Amniotic epithelial cell (primary cell): ENCODE measurements at regions not wholly inside any gene's neighbourhood (a gene's known extent, or its start where the extent isn't known, plus 50 kb on each side); places are given as distances from the start of the nearest gene placed in this dataset.
"Not testable (repeated sequence)": the region's sequence is repeated elsewhere in the genome, so short reads cannot be mapped to it uniquely, and the experiment has no call there.

Experiments
- DNase-seq: peaks from one replicate; pipeline ENCODE4 v3.0.0-alpha.2; 2010; ENCODE audit warnings: low read depth

DNA sequence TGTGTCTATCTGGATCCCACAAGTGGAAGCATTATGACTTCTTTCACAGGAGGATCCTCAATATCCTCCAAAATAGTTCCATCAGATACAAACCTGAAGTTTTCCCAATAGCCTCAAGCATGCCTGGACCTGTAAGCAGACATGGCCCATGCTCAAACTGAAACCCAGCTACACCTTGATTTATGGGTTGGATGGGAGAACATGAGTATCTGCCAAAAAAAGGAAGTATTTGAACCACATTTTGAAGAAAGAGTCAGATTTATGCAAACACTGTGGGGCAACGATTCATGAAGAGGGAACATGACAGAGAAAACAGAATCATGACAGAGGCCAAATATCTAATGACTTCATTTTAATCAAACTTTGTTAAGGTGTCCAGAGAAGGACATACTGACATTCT is 351.0 kb upstream of the NFIA start:
- DNase-seq = no peak

DNA sequence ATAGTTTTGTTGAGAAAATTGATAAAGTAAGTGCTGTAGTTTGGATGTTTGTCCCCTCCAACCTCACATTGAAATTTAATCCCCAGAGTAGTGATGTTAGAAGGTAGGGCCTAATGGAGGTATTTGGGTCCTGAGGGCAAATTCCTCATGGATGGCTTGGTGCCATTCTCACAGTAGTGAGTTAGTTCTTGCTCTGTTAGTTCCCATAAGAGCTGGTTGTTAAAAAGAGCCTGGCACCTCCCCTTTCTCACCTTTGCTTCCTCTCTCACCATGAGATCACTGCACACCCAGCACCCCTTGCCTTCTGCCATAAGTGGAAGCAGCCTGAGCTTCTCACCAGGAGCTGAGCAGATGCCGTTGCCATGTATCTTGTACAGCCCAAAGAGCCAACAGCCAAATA is 354.8 kb upstream of the NFIA start:
- DNase-seq = no peak

DNA sequence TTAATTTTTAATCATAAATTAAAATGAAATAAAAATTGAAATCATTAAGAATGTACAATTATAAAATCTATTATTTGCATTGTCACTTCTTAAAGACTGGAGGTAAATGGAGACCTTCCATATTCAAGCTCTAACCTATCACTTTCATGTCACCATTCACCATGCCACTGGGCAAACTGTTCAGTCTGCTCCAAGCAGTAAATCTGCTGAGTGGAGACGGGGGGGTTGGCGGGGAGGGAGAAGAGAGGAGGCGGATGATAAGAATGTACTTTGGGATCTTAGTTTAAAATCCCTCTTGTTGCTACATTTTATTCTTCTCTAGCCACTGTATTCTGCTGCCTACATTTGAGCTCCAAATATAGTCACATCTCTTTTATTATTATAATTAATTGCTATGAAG is 365.9 kb upstream of the NFIA start:
- no peak for DNase-seq

DNA sequence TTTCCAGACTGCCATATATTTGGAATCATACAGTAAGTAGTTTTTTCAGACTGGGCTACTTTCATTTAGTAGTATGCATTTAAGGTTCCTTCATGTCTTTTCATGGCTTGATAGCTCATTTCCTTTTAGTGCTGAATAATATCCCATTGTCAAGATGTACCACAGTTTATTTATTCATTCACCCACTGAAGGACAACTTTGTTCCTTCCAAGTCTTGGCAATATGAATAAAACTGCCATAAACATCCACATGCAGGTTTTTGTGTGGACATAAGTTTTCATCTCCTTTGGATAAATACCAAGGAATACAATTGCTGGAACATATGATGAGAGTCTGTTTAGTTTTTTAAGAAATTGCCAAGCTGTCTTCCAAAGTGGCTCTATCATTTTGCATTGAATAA is 366.4 kb upstream of the NFIA start:
- DNase-seq = no peak

- no peak for DNase-seq
Observed at GRCh38 chr1:60709426-60709825, 372.9 kb upstream of the NFIA start.

DNA sequence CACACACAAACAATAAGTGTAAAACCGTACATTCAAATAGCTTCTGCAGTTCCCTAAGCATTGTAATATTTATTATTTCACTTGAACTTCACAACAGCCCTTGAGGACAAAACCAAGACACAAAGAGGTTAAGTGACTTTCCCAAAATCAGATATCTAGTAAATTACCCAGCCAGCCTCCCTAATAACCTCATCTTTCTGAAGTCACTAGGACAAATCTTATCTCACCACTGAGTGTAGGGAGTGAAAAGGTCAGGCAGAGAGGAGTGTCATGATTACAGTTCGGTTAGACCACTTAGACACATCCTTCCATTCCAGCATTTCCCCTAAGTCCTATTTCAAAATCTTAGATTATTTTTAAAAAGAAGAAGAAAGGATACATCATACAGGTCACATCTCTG is 377.3 kb upstream of the NFIA start:
- DNase-seq = no peak

DNA sequence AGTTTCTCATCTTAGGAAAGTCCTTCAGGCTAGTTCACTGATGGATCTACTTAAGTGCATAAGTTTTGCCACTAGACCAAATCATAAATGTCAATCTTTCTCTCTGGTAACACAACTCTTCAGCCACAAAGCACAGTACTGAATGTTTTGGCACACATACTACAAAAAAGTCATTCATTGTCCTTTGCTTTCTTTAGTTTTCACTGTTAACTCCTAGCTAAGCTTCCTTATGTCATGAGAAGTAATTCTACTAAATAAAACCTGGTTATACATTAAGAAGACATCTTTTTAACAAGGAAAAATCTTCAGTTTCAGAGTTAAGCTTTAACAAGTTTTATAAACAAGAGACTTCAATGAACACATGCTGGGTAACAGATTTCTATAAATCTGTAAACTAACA is 379.2 kb upstream of the NFIA start:
- DNase-seq = no peak

GRCh38 chr1:60699325-60699724 is 383.0 kb upstream of the NFIA start:
- DNase-seq = no peak

DNA sequence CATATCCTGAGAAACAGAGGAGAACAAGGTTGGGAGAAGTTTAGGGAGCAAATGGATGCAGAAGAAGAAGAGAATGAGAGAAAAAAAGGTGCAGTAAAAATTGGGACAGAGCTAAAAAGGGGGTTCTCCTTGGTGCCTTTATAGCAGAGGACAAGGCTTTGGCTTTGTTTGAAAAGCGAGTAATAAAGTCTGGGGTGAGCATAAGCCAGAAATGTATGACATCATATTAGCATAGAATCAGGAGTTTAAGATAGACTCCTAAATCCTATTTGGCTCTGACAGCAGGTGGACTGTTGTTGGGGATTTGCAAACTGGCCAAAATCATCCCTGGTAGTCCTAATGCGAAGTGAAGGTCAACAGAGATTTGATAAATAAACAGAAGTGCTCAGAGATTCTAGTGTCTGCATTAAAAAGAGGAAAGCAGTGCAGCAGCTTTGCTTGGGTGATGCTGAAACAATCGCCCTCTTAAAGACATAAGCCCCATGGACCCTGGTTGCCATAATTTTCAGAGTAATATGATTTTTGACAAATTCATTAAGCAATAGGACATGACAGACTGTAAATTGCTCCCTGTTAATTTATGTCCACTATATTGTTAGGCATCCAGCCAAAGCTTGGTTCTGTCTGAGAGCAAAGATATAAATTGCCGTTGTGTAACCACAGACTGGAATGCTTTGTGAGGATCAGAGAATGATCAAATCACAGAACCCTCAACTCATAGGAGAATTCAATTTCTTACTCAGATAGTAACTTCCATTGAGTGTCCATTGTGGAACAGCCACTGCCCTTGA is 385.0 kb upstream of the NFIA start:
- no peak for DNase-seq

DNA sequence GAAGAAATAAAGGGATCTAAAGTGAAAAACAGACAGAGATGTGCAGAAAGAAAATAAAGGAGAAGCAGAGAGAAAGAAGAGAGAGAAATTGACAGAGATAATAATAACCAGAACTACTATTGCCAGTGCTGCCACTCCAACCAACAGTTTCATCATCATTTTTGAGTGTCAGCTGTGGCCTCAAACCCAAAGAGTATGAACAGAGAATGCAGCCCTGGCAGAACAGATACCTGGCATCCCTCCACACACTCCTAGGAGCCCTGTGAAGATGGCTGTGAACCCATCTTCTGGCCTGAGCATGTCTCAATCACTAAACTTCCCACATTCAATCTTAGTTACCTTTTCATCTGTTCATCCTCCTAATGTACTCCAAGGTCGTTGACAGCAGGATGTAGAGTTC is 385.8 kb upstream of the NFIA start:
- no peak for DNase-seq

GRCh38 chr1:60695716-60696171 is 386.6 kb upstream of the NFIA start:
- no peak for DNase-seq

DNA sequence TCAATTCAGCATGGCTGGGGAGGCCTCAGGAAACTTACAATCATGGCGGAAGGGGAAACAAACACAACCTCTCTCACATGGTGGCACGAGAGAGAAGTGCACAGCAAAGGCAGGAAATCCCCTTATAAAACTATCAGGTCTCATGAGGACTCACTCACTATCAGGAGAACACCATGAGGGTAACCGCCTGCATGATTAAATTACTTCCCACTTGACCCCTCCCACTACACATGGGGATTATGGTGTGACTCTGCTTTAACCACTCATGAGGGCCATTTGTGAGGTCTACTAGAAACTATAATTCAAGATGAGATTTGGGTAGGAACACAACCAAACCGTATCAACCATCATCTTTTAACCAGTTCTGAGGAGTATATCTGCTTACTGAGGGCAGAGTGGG is 387.4 kb upstream of the NFIA start:
- no peak for DNase-seq

DNA sequence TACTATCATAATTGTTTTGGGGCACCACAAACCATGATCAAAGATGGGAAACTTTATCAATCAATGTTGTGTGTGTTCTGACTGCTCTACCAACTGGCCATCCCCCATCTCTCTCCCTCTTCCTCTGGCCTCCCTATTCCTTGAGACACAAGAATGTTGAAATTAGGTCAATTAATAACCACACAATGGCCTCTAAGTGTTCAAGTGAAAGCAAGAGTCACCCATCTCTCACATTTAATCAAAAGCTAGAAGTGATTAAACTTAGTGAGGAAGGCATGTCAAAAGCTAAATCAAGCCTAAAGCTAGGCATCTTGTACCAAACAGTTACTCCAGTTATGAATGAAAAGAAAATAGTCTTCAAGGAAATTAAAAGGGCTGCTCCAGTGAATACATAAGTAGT is 390.3 kb upstream of the NFIA start:
- no peak for DNase-seq

GRCh38 chr1:60688221-60688620 is 394.1 kb upstream of the NFIA start:
- DNase-seq = not testable (repeated sequence)

DNA sequence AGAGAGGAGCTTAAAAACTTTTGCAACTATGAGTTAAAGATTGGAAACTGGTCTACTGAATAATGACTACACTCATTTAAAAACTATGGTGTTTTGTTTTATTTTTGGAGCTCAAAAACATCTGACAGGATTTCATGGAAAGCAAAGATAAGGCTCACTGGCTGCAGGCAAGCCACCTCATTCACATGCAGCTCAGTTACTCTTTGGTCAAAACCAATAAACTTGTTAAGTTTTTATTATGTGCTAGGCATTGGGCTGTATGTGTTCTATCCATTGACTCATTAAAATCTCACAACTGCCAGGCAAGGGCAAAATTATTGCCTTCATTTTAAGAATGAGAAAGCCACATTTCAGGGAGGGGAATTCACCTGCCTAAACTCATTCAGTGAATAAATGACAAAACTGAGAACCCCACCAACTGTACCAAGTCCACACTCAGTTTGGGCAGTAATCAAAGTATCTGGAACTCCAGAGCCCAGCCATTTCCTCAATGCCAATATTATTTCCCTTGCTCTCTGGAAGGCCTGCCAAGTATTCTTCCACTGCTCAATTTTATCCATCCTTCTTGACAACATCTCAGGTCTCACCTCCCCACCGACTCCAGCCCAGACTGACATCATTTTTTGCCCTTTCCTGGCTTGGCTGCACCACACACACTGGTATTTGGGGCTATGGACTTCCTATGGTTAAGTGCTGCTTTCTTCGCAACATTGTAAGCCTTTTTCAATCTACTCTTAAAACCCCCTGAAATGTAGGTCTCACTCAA is 401.1 kb upstream of the NFIA start:
- no peak for DNase-seq

DNA sequence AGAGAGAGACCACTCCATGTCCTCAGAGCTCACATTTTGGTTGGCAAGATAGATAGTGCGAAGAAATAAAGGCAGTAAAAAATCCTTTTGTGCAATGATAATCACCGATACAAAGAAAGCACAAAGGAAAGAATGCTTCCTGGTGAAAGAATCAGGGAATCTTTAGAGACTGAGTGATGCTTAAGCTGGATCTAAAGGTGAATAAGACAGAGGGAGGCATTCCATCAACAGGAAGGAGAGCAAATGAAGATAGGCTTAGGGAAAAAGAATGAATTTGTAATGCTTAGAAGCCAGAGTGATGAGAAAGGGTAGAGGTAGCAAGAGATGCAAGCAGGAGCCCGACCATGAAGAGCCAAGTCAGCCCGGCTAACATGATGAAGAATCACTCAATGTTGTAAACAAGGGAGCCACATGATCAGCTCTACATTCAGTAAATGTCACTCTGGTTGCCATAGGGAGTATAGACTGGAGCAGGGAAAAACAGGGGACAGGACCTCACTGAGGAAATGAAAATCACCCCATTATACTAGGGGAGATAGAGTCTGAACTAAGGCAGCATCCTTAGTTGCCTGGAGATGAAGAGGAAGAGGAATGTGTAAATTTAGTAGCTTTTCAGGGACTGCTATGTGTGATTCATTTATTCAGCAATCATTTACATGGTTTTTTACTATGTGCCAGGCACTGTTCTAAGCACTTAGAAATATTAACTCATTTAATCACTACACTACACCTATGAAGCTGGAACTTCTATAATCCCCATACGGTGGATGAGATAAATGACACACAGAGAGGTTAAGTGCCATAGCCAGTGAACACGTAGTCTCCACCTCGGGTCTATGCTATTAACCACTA is 402.6 kb upstream of the NFIA start:
- DNase-seq = no peak

GRCh38 chr1:60678802-60679201 is 403.6 kb upstream of the NFIA start:
- no peak for DNase-seq

GRCh38 chr1:60678391-60678790 is 404.0 kb upstream of the NFIA start:
- no peak for DNase-seq

DNA sequence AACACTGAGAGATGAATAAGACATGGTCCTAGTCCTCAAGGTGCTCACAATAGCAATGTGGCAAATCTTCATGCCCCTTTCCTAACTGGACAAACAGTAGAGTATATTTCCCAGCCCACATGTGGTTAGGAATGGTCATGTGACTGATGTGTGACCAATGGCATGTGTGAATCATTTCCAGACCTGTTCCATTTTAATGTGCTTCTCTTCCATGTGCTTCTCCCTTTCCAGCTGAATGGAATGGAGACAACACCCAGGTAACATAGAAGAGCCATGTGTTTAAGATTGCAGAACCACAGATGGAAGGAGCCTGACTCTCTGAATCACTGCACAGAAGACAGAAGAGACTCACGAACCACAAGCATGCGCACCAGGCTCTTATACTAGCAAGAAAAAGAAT is 409.9 kb upstream of the NFIA start:
- DNase-seq = no peak

DNA sequence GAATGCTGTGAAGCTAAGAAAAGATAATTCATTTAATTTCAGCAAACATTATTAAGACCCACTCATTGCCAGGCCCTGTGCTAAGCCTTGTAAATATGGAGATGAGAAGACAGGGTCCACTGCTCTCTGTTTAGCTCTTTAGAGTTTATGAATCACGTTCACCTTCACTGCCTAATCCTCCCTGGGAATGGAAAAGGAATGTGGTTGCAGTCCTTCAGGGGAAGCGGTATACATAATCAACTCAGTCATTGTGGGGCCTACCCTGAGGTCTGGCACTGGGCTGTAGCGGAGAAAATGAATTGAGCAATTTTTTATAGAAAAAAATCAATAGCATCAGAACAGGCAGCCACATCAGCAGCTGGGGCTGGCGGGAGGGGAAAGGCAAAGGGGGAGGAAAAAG is 412.1 kb upstream of the NFIA start:
- no peak for DNase-seq

DNA sequence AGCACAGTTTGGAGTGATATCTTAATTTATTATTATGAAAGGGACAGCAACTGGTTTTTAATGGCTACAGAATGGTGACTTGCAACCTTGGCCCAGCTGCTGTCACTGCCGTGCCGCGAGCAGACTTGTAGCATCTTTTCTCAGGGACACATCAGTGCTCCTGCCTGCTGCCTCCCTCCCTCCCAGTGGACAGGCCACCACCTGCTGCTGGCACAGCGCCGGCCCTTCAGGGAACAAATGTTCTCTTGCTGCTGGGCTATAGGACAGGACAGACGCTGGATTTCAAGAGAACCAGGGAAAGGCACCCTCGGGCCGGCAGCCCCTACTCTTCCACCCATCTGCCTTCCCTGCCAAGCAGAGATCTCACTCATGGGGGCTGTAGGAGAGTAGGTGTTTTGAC is 413.8 kb upstream of the NFIA start:
- DNase-seq = no peak

DNA sequence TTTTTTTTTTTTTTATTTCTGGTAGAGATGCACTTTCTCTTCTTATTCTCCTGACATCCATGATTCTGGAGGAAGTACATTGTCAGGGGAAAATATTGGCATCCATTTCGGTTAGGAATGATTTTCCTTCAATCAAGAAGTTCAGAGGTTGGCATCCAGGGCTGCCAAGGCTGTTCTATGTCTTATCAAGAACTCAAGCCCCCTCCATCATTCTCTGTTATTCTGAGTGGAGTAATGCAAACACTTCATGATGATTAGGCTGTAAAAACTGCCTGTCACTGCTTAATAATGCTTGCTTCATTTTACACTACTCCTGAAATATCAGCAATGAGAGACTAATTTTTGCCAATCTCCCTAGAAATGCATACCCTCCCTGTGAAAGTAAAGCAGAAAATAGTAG is 417.1 kb upstream of the NFIA start:
- no peak for DNase-seq
